ENCODE measurements at regions not wholly inside any gene's neighbourhood (a gene's known extent, or its start where the extent isn't known, plus 50 kb on each side); places are given as distances from the start of the nearest gene placed in this dataset.
"Not testable (repeated sequence)": the region's sequence is repeated elsewhere in the genome, so short reads cannot be mapped to it uniquely, and the experiment has no call there.

DNA sequence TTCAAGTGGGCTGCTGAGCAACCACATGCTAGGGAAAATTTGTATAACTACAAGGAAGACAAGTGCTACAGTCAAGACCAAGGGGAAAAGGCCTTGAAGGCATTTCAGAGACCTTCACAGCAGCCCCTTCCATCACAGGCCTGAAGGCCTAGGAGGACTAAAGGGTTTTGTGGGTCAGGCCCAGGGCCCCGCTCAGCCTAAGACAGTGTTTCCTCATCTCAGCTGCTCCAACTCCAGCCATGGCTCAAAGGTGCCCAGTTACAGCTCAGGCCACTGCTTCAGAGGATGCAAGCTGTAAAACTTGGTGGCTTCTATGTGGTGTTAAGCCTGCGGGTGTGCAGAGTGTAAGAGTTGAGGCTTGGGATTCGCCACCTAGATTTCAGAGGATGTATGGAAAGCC is 260.5 kb downstream of the NXPE2 start:
- no peak for DNase-seq (ENCODE audit: low spot score)

GRCh38 chr11:114942207-114942606 is 263.9 kb downstream of the NXPE2 start:
- no peak for DNase-seq (ENCODE audit: low spot score)

DNA sequence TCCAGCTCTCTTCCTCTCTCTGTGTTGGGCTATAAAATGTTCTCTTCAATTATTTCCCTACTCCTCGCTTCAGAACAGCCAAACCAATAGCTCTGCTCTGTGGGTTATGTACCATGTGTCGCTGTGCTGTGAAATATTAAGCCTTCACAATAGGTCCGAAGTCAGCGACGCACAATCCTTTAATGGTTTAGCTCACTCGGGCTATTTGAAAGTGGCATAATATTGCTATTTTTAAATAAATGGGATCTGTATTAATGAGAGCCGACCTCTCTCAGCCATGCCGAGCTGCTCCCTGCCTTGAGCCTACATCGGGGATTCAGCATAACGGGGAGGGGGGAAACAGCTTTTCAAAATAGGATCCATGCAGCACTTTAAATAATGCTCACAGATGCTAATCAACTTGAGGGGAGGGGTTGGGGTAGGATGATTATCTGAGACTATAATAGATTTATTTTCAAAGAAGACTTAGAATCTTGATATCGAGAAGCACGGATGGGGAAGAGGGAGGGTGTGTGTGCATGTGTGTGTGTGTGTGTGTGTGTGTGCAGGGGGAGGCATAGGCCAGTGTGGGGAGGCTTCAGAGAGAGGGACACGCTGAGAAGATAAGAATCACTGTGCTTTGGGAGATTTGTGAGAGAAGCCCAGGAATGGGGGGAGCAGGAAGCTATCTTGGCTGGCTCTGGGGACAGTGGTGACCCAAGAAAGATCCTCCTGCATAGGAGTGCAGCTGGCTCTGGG is 271.5 kb downstream of the NXPE2 start:
- no peak for DNase-seq (ENCODE audit: low spot score)

DNA sequence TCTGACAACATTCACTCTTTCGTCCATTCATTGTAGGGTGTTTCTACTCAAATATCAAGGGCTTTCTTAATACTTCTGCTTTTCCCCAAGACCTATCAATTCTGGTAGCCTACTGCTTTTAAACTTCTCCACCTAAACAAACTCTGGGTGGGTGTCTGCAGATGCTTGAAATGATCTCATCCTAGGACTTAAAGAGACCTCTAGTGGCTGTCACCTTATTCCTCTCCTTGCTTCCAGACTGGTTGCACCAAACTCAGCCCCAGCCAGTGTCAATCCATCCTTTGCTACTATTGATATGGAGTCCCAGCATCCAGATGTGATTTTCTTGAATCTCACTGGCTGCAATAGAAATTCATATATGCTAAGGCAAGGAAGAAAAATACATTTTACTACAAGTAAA is 274.7 kb downstream of the NXPE2 start:
- DNase-seq (ENCODE audit: low spot score): no peak

DNA sequence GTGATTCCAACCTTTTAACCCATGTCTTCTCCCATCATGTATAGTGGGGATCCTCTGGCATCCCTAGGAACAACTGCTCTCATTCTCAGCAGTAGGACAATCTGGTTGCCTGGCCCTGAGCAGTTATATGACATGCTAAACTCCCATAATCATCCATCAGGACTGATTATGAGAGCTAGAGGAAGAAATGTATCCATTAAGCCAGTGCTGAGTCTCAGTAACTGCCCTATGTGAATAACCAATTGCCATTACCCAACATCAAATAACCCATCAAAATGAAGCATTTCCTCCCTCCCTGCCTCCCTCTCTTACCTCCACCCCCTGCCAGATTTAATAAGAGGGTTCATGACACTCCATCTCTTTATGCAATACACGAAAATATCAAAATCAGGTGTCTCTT is 277.6 kb downstream of the NXPE2 start:
- no peak for DNase-seq (ENCODE audit: low spot score)

GRCh38 chr11:114956566-114956965 is 278.2 kb downstream of the NXPE2 start:
- DNase-seq (ENCODE audit: low spot score): no peak

DNA sequence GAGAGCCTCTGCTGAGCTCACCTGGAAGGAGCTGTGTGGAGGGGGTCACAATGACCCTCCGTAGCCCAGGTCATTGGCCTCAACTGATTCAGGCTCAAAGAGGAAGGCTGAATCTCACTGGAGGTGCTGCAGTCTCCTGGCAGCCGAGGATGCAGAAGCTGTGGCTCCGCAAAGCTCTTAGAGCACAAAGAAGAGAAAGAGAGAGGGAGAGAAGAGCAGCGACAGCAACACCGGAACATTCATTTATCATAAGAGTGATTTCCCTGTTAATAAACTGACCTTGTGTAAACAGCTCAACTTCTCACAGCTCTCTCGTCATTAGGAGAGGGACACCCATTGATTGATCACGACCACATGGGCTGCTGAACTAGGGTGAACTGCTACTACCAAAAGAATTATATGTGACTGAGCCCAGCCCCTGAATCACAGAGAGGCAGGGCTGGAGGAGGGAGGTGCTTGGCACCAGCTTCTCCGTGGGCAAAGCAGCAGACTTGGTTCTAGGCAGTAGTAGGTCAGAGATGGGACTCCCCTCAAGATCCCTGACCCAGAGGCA is 281.7 kb downstream of the NXPE2 start:
- DNase-seq (ENCODE audit: low spot score): no peak

DNA sequence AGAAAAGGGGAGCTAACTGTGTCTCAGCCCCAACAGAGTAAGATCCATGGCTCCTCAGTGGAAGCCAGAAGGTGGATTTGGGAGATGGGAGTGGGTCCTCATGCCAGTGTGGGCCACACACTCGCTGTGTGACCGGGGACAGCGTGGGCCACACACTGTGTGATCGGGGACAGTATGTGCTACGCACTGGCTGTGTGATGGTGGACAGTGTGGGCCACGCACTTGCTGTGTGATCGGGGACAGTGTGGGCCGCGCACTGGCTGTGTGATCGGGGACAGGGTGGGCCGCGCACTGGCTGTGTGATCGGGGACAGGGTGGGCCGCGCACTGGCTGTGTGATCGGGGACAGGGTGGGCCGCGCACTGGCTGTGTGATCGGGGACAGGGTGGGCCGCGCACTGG is 282.5 kb downstream of the NXPE2 start:
- DNase-seq (ENCODE audit: low spot score): not testable (repeated sequence)

DNA sequence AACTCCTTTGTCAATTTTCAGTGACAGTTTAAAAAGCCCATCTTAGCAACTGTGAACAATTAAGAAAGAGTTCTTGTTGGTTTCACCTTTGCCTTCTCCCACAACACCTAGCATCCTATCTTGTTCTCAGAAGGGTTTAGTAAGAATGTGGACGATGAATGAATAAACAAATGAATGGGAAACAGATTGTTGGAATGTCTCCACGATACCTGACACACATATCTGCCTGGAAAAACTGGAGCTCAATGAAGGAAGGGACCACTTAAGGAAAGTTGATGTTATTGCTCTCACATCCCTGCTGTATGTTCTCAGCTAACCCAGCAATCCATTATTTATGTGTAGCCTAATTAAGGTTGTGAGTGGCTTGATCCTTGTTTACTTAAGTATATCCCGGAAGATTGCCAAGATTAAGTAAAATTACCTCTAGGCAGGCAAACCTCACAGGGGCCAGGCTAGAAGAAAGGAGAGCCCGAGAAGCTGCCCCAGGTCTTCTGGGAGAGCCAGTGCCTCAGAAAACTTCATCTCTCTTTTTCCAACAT is 286.4 kb downstream of the NXPE2 start:
- DNase-seq (ENCODE audit: low spot score): no peak

- no peak for DNase-seq (ENCODE audit: low spot score)
Measured at GRCh38 chr11:114970927-114971645, 292.8 kb downstream of the NXPE2 start.

GRCh38 chr11:114972105-114972504 is 293.8 kb downstream of the NXPE2 start:
- no peak for DNase-seq (ENCODE audit: low spot score)

- peak; percentile 32 for DNase-seq (ENCODE audit: low spot score)
Measured at GRCh38 chr11:114977651-114978050, 299.3 kb downstream of the NXPE2 start.

DNA sequence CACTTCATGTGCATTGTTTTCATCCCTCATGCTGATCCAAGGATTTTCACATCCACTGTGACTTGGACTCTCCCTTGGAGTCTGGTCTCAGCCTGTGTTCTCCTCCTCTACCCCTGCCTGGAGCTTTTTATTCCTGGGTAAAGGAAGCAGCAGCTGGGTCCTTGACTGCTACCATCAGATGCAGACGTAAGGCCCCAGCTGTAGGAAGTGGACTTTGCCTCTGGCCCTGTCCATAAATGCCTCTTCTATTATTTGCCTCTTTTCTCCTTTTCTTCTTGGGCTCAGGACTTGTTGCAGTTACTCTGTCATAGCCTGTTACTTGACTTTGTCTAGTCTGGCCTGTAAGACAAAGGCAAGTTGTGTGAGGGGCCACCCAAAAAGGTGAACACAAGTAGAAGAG is 303.8 kb downstream of the NXPE2 start:
- DNase-seq (ENCODE audit: low spot score): no peak

- no peak for DNase-seq (ENCODE audit: low spot score)
Measured at GRCh38 chr11:114984611-114985163, 306.4 kb downstream of the NXPE2 start.

DNA sequence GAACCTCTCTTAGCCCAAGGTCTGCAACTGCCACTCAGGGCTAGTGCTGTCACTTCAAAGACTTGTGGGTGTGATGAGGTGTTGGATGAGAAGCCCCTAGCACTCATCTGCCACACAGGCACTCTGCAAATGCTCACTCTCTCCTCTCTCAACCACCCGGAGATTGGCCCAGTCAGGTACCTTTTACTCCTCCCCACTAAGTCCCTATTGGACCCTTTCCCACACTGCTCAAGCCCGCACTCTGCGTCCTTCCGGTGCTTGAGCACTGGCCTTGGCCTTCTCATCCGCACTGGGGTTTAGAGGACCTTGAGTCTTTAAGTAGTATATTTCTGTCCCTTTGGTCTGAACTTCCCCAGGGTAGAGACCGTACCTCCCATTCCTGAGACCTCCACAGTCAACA is 308.0 kb downstream of the NXPE2 start:
- DNase-seq (ENCODE audit: low spot score): no peak

DNA sequence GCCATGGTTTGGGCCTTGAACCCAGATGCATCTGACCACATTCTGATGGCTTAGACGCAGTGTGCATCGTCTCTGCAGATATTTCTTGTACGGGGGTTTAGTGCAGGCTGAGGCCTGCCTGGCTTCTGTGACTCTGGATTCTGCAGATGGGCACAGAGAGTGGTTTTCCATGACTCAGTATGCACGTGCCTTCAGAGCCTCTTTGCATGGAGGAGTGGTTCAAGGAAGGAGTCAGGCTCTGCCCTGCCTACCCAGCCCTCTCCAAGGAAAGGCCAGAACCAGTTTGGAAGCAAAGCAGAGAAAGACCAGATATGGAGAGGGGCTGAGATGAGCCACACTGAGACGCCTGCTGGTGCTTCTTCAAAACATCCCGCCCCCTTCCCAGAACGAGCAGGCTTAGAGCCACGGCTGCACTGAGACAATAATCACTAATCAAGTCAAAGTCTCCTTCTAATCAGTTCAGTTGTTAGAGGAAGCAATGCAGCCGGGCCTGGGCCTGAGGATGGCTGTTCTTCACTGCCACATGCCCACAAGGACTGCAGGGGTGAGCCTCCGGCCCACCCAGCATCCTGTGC is 308.9 kb downstream of the NXPE2 start:
- DNase-seq (ENCODE audit: low spot score): peak; percentile 7

GRCh38 chr11:114988644-114989043 is 310.3 kb downstream of the NXPE2 start:
- DNase-seq (ENCODE audit: low spot score): no peak

DNA sequence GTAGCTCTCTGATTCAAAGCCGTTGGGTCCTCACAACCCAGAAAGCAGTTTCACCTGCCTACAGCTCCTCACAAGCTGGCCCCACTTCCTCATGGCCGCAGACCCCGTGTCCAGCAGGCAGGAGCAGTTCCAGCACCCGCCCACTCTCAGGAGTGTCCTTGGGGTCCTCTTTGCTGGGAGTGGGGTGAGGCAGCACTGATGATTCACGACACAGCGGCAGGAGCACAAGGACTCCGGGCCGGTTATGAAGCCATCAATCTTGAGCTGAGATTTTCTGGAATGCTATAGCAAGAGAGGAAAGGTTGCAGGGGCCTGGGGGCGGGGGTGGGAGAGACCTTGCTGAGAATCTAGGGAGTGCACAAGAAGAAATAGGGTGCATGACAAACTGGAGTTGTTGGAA is 311.2 kb downstream of the NXPE2 start:
- no peak for DNase-seq (ENCODE audit: low spot score)

GRCh38 chr11:115005663-115006062 is 327.3 kb downstream of the NXPE2 start:
- no peak for DNase-seq (ENCODE audit: low spot score)

GRCh38 chr11:115007851-115008250 is 329.5 kb downstream of the NXPE2 start:
- DNase-seq (ENCODE audit: low spot score): no peak

DNA sequence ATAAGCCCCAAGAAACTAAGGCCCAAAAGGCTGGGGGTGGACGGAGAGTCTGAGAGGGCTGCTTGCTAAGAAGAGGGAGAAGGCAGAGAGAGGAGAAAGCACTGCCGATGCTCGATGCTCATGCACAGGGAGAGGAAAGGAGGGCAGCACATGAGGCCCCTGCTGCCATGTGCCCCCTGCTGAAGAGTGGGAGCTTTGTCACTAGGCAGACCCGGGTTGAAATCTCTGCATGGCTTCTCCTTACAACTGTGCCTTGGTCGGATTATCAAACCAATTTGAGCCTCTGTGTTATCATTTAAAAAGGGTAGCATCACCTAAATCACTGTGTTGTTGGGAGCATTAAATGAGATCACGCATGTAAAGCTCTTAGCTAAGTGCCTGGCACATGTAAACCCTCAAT is 330.5 kb downstream of the NXPE2 start:
- DNase-seq (ENCODE audit: low spot score): no peak

DNA sequence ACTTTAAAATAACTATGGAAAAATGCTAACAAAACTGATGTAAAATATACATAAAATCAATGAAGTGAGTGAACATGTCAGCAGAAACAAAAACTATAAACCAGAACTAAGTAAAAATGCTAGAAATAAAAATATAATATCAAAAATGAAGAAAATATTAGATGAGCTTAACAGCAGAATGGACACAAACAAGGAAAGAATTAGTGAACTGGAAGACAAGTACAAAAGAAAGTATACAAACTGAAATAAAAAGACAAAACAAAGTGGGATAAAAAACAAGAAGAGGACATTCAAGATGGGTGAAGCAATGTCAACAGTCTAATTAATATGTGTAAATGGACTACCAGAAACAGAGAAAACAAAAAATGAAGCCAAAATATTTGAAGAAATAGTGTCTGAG is 339.2 kb downstream of the NXPE2 start:
- no peak for DNase-seq (ENCODE audit: low spot score)

GRCh38 chr11:115030166-115030565 is 351.8 kb downstream of the NXPE2 start:
- DNase-seq (ENCODE audit: low spot score): no peak

All from Ammon's horn (tissue), 1 donor.